Kidney (tissue), 13 donors: ENCODE measurements at regions not wholly inside any gene's neighbourhood (a gene's known extent, or its start where the extent isn't known, plus 50 kb on each side); places are given as distances from the start of the nearest gene placed in this dataset.

Source experiments
- DNase-seq, 5 donors: peaks; one replicate each; pipeline ENCODE4 v3.0.0-alpha.2; 2013 to 2020
- FAIRE-seq: peaks from 2 replicates; lab custom pipeline; 2012; peaks lifted over from hg19 to GRCh38; lab: Jason Lieb, UNC
- H3K27ac ChIP-seq, 2 donors: one replicate each; pipeline ENCODE4 v1.7.0; 2013; ENCODE audit warnings: low read depth in 2 of 2, low read length in 2 of 2, inconsistent platforms in 1 of 2
- H3K27me3 ChIP-seq: one replicate; pipeline ENCODE4 v1.7.1; 2013; ENCODE audit warnings: low read length, inconsistent platforms; ENCODE audit not compliant: control insufficient read depth, insufficient read depth
- H3K36me3 ChIP-seq, 3 donors: one replicate each; pipeline versions ENCODE4 v1.7.0 to v1.7.1; 2013; ENCODE audit warnings: low read length in 3 of 3, control low read depth in 1 of 3, inconsistent platforms in 1 of 3; ENCODE audit not compliant: insufficient read depth in 3 of 3, control insufficient read depth in 2 of 3
- H3K4me1 ChIP-seq, 3 donors: one replicate each; pipeline versions ENCODE4 v1.7.0 to v1.7.1; 2013; ENCODE audit warnings: low read length in 3 of 3, inconsistent platforms in 1 of 3, low read depth in 1 of 3; ENCODE audit not compliant: control insufficient read depth in 2 of 3, insufficient read depth in 2 of 3
- H3K4me3 ChIP-seq, 3 donors: one replicate each; pipeline versions ENCODE4 v1.7.0 to v1.8.1; 2013; ENCODE audit warnings: low read length in 3 of 3, control low read depth in 1 of 3, inconsistent platforms in 1 of 3
- H3K9ac ChIP-seq, 3 donors: one replicate each; pipeline versions ENCODE4 v1.7.0 to v1.7.1; 2013; ENCODE audit warnings: low read length in 3 of 3, control low read depth in 1 of 3, inconsistent platforms in 1 of 3
- H3K9me3 ChIP-seq, 3 donors: one replicate each; pipeline versions ENCODE4 v1.7.0 to v1.7.1; 2013; ENCODE audit warnings: low read length in 3 of 3, control low read depth in 1 of 3, inconsistent platforms in 1 of 3; ENCODE audit not compliant: control insufficient read depth in 2 of 3, insufficient read depth in 1 of 3
- CTCF ChIP-seq: IDR thresholded peaks from 3 replicates; pipeline ENCODE4 v1.5.1; 2012; ENCODE audit warnings: mild to moderate bottlenecking, moderate library complexity, borderline replicate concordance; ENCODE audit not compliant: insufficient read depth; ENCODE audit errors: extremely low read depth
- intact Hi-C: fragments of 100-400 bp; cut with DNase I; formaldehyde crosslinking; loops from one replicate; pipeline ENCODE4 v1.11.1; 2022
- donor health status: control.
- donor health status: control.
- donor health status: control.
- donor health status: control.
- donor health status: control.
- donor health status: DM: yes; HTN: yes; CAD: no.
- donor health status: Normal renal cell carcinoma (clear cell type).

- Histone ChIP-seq H3K27ac (no peak overlapping the region), H3K9me3 (no peaks in the 10 kb centered on the region), H3K4me3 (no peak overlapping the region), H3K4me1 (no peaks in the 10 kb centered on the region), H3K36me3 (no peaks in the 10 kb centered on the region), H3K9ac (no peak overlapping the region), H3K27me3 (no peaks in the 10 kb centered on the region)
- intact Hi-C loops, result no loop called here
- TF ChIP-seq CTCF, result no peak
- FAIRE-seq (no peak), DNase-seq (no peak)
Measured at GRCh38 chr1:58908561-58909560, 125.0 kb upstream of the JUN start.

- Histone ChIP-seq H3K4me3 (no peak overlapping the region), H3K27ac (no peak overlapping the region), H3K4me1 (no peaks in the 10 kb centered on the region), H3K27me3 (no peaks in the 10 kb centered on the region), H3K9me3 (peaks cover 0 to 3% (median 0%) of the 10 kb centered on the region in 3 donors), H3K9ac (no peak overlapping the region), H3K36me3 (no peaks in the 10 kb centered on the region)
- no peak for DNase-seq
- intact Hi-C loops, result no loop called here
- no peak for FAIRE-seq
- no peak for TF ChIP-seq CTCF
Measured at GRCh38 chr1:58909914-58910681, 126.3 kb upstream of the JUN start.

GRCh38 chr1:58911841-58912499 is 128.1 kb upstream of the JUN start:
- H3K9ac ChIP-seq, result no peak overlapping the region
- intact Hi-C loops, result no loop called here
- H3K9me3 ChIP-seq, result peaks cover 0 to 5% (median 0%) of the 10 kb centered on the region in 3 donors
- H3K4me3 ChIP-seq, result no peak overlapping the region
- no peaks in the 10 kb centered on the region for H3K27me3 ChIP-seq
- no peak for DNase-seq
- no peak for FAIRE-seq
- H3K36me3 ChIP-seq, result no peaks in the 10 kb centered on the region
- TF ChIP-seq CTCF, result no peak
- H3K27ac ChIP-seq, result no peak overlapping the region
- H3K4me1 ChIP-seq, result no peaks in the 10 kb centered on the region
